Fibroblast of gingiva (primary cell): ENCODE measurements at regions not wholly inside any gene's neighbourhood (a gene's known extent, or its start where the extent isn't known, plus 50 kb on each side); places are given as distances from the start of the nearest gene placed in this dataset.
"Not testable (repeated sequence)": the region's sequence is repeated elsewhere in the genome, so short reads cannot be mapped to it uniquely, and the experiment has no call there.

Experiments used
- DNase-seq: peaks from one replicate; pipeline ENCODE4 v3.0.0-alpha.2; 2011; ENCODE audit warnings: low read depth

GRCh38 chr18:25560369-25560768 is 208.4 kb upstream of the ZNF521 start:
- peak; percentile 81 for DNase-seq

- DNase-seq = no peak
Measured at GRCh38 chr18:25557011-25557410, 205.0 kb upstream of the ZNF521 start.

GRCh38 chr18:25553631-25554263 is 201.8 kb upstream of the ZNF521 start:
- DNase-seq = no peak

- DNase-seq = no peak
Measured at GRCh38 chr18:25544546-25545287, 192.8 kb upstream of the ZNF521 start.

- DNase-seq = no peak
Measured at GRCh38 chr18:25538175-25538922, 186.4 kb upstream of the ZNF521 start.

GRCh38 chr18:25535495-25535894 is 183.5 kb upstream of the ZNF521 start:
- no peak for DNase-seq

- DNase-seq = no peak
Measured at GRCh38 chr18:25534401-25534800, 182.4 kb upstream of the ZNF521 start.

- DNase-seq = no peak
Measured at GRCh38 chr18:25533218-25533617, 181.3 kb upstream of the ZNF521 start.

- DNase-seq = no peak
Measured at GRCh38 chr18:25531207-25531606, 179.2 kb upstream of the ZNF521 start.

GRCh38 chr18:25525789-25526188 is 173.8 kb upstream of the ZNF521 start:
- not testable (repeated sequence) for DNase-seq

- DNase-seq = no peak
Measured at GRCh38 chr18:25518716-25519053, 166.7 kb upstream of the ZNF521 start.

GRCh38 chr18:25517881-25518715 is 166.1 kb upstream of the ZNF521 start:
- DNase-seq = no peak

- DNase-seq = no peak
Measured at GRCh38 chr18:25516747-25517498, 165.0 kb upstream of the ZNF521 start.

GRCh38 chr18:25516121-25516520 is 164.2 kb upstream of the ZNF521 start:
- DNase-seq = no peak

- DNase-seq = no peak
Measured at GRCh38 chr18:25510096-25510495, 158.1 kb upstream of the ZNF521 start.

GRCh38 chr18:25503567-25504081 is 151.7 kb upstream of the ZNF521 start:
- DNase-seq = peak; percentile 84

GRCh38 chr18:25497151-25497794 is 145.3 kb upstream of the ZNF521 start:
- DNase-seq = no peak

- no peak for DNase-seq
Measured at GRCh38 chr18:25496544-25496943, 144.6 kb upstream of the ZNF521 start.

- no peak for DNase-seq
Measured at GRCh38 chr18:25495606-25496005, 143.6 kb upstream of the ZNF521 start.

GRCh38 chr18:25494888-25495287 is 142.9 kb upstream of the ZNF521 start:
- no peak for DNase-seq

GRCh38 chr18:25493401-25493800 is 141.4 kb upstream of the ZNF521 start:
- no peak for DNase-seq
